ENCODE measurements at regions not wholly inside any gene's neighbourhood (a gene's known extent, or its start where the extent isn't known, plus 50 kb on each side); places are given as distances from the start of the nearest gene placed in this dataset.

- H3K27me3 ChIP-seq (ENCODE audit: insufficient read depth, low read length) = no peaks in the 10 kb centered on the region
- no peaks in the 10 kb centered on the region for H3K9me3 ChIP-seq (ENCODE audit: low read depth, low read length)
- H3K4me3 ChIP-seq (ENCODE audit: low read length) = no peak overlapping the region
Measured at GRCh38 chr15:62573876-62574275, 408.8 kb upstream of the C2CD4B start.

GRCh38 chr15:62578546-62578945 is 413.5 kb upstream of the C2CD4B start:
- Histone ChIP-seq H3K4me1 (ENCODE audit: insufficient read depth, low read length) (no peaks in the 10 kb centered on the region), H3K27me3 (ENCODE audit: insufficient read depth, low read length) (no peaks in the 10 kb centered on the region), H3K4me3 (ENCODE audit: low read length) (no peak overlapping the region), H3K9me3 (ENCODE audit: low read depth, low read length) (no peaks in the 10 kb centered on the region)

More at GRCh38 chr15:62573876-62574275, 408.8 kb upstream of the C2CD4B start:
- no peaks in the 10 kb centered on the region for H3K4me1 ChIP-seq (ENCODE audit: insufficient read depth, low read length)

GRCh38 chr15:62578960-62579359 is 413.9 kb upstream of the C2CD4B start:
- Histone ChIP-seq H3K9me3 (ENCODE audit: low read depth, low read length) (no peaks in the 10 kb centered on the region), H3K4me3 (ENCODE audit: low read length) (no peak overlapping the region), H3K27me3 (ENCODE audit: insufficient read depth, low read length) (peaks cover under 1% of the 10 kb centered on the region), H3K4me1 (ENCODE audit: insufficient read depth, low read length) (no peaks in the 10 kb centered on the region)

- Histone ChIP-seq H3K4me1 (ENCODE audit: insufficient read depth, low read length) (no peaks in the 10 kb centered on the region), H3K27me3 (ENCODE audit: insufficient read depth, low read length) (peaks cover 2% of the 10 kb centered on the region), H3K4me3 (ENCODE audit: low read length) (no peak overlapping the region), H3K9me3 (ENCODE audit: low read depth, low read length) (no peaks in the 10 kb centered on the region)
Measured at GRCh38 chr15:62579842-62580241, 414.8 kb upstream of the C2CD4B start.

GRCh38 chr15:62582580-62582979 is 417.5 kb upstream of the C2CD4B start:
- Histone ChIP-seq H3K4me1 (ENCODE audit: insufficient read depth, low read length) (no peaks in the 10 kb centered on the region), H3K27me3 (ENCODE audit: insufficient read depth, low read length) (peaks cover 2% of the 10 kb centered on the region), H3K4me3 (ENCODE audit: low read length) (no peak overlapping the region), H3K9me3 (ENCODE audit: low read depth, low read length) (no peaks in the 10 kb centered on the region)

GRCh38 chr15:62584301-62585235 is 419.5 kb upstream of the C2CD4B start:
- Histone ChIP-seq H3K4me3 (ENCODE audit: low read length) (no peak overlapping the region), H3K27me3 (ENCODE audit: insufficient read depth, low read length) (peaks cover 2% of the 10 kb centered on the region), H3K9me3 (ENCODE audit: low read depth, low read length) (no peaks in the 10 kb centered on the region), H3K4me1 (ENCODE audit: insufficient read depth, low read length) (no peaks in the 10 kb centered on the region)

GRCh38 chr15:62588938-62589670 is 424.0 kb upstream of the C2CD4B start:
- H3K27me3 ChIP-seq (ENCODE audit: insufficient read depth, low read length) = peaks cover under 1% of the 10 kb centered on the region
- no peaks in the 10 kb centered on the region for H3K4me1 ChIP-seq (ENCODE audit: insufficient read depth, low read length)
- H3K4me3 ChIP-seq (ENCODE audit: low read length) = no peak overlapping the region
- H3K9me3 ChIP-seq (ENCODE audit: low read depth, low read length) = no peaks in the 10 kb centered on the region

- Histone ChIP-seq H3K27me3 (ENCODE audit: insufficient read depth, low read length) (no peaks in the 10 kb centered on the region), H3K4me3 (ENCODE audit: low read length) (no peak overlapping the region), H3K9me3 (ENCODE audit: low read depth, low read length) (no peaks in the 10 kb centered on the region), H3K4me1 (ENCODE audit: insufficient read depth, low read length) (no peaks in the 10 kb centered on the region)
Measured at GRCh38 chr15:62591842-62592838, 427.1 kb upstream of the C2CD4B start.

GRCh38 chr15:62592920-62593319 is 427.8 kb upstream of the C2CD4B start:
- Histone ChIP-seq H3K9me3 (ENCODE audit: low read depth, low read length) (no peaks in the 10 kb centered on the region), H3K27me3 (ENCODE audit: insufficient read depth, low read length) (no peaks in the 10 kb centered on the region), H3K4me3 (ENCODE audit: low read length) (no peak overlapping the region), H3K4me1 (ENCODE audit: insufficient read depth, low read length) (no peaks in the 10 kb centered on the region)

- Histone ChIP-seq H3K9me3 (ENCODE audit: low read depth, low read length) (no peaks in the 10 kb centered on the region), H3K27me3 (ENCODE audit: insufficient read depth, low read length) (no peaks in the 10 kb centered on the region), H3K4me3 (ENCODE audit: low read length) (no peak overlapping the region)
Measured at GRCh38 chr15:62593681-62594399, 428.8 kb upstream of the C2CD4B start.

GRCh38 chr15:62598217-62598616 is 433.1 kb upstream of the C2CD4B start:
- no peak overlapping the region for H3K4me3 ChIP-seq (ENCODE audit: low read length)
- no peaks in the 10 kb centered on the region for H3K9me3 ChIP-seq (ENCODE audit: low read depth, low read length)
- H3K4me1 ChIP-seq (ENCODE audit: insufficient read depth, low read length) = no peaks in the 10 kb centered on the region
- H3K27me3 ChIP-seq (ENCODE audit: insufficient read depth, low read length) = no peaks in the 10 kb centered on the region

More at GRCh38 chr15:62593681-62594399, 428.8 kb upstream of the C2CD4B start:
- no peaks in the 10 kb centered on the region for H3K4me1 ChIP-seq (ENCODE audit: insufficient read depth, low read length)

GRCh38 chr15:62599791-62600777 is 435.0 kb upstream of the C2CD4B start:
- Histone ChIP-seq H3K4me3 (ENCODE audit: low read length) (no peak overlapping the region), H3K9me3 (ENCODE audit: low read depth, low read length) (no peaks in the 10 kb centered on the region), H3K4me1 (ENCODE audit: insufficient read depth, low read length) (no peaks in the 10 kb centered on the region), H3K27me3 (ENCODE audit: insufficient read depth, low read length) (no peaks in the 10 kb centered on the region)

All from mononuclear cell (primary cell).